Osteoblast (primary cell): ENCODE measurements at regions not wholly inside any gene's neighbourhood (a gene's known extent, or its start where the extent isn't known, plus 50 kb on each side); places are given as distances from the start of the nearest gene placed in this dataset.

ENCODE experiments used
- DNase-seq: peaks from one replicate; pipeline ENCODE4 v3.0.0; 2011; ENCODE audit warnings: low spot score, mixed read lengths; ENCODE audit not compliant: insufficient read length; ENCODE audit errors: missing footprints
- H2AFZ ChIP-seq: 2 replicates; pipeline ENCODE4 v1.6.0; 2011; ENCODE audit warnings: mild to moderate bottlenecking, low read length
- H3K27ac ChIP-seq: 2 replicates; pipeline ENCODE4 v1.5.1; 2011; ENCODE audit warnings: mild to moderate bottlenecking, low read depth, low read length, moderate library complexity
- H3K27me3 ChIP-seq: 2 replicates; pipeline ENCODE4 v1.6.0; 2012; ENCODE audit warnings: mild to moderate bottlenecking, control low read depth, inconsistent platforms, low read length, moderate library complexity; ENCODE audit not compliant: insufficient read depth
- H3K36me3 ChIP-seq: 2 replicates; pipeline ENCODE4 v1.5.1; 2011; ENCODE audit warnings: mild to moderate bottlenecking, low read length, control low read depth, moderate library complexity; ENCODE audit not compliant: insufficient read depth
- H3K4me1 ChIP-seq: 2 replicates; pipeline ENCODE4 v1.5.1; 2011; ENCODE audit warnings: mild to moderate bottlenecking, low read length, control low read depth, moderate library complexity; ENCODE audit not compliant: insufficient read depth
- H3K4me2 ChIP-seq: 2 replicates; pipeline ENCODE4 v1.6.0; 2011; ENCODE audit warnings: mild to moderate bottlenecking, low read length; ENCODE audit not compliant: insufficient read depth
- H3K4me3 ChIP-seq: fragments of 200-600 bp; sonication (generic); 3 replicates; pipeline ENCODE4 v1.5.1; 2012; ENCODE audit warnings: mild to moderate bottlenecking, low read length, inconsistent platforms; ENCODE audit not compliant: insufficient read depth
- H3K79me2 ChIP-seq: 2 replicates; pipeline ENCODE4 v1.6.0; 2012; ENCODE audit warnings: mild to moderate bottlenecking, low read length, control low read depth, inconsistent platforms; ENCODE audit not compliant: insufficient read depth
- H3K9me3 ChIP-seq: 2 replicates; pipeline ENCODE4 v1.5.1; 2011; ENCODE audit warnings: low read depth, low read length, control low read depth
- H4K20me1 ChIP-seq: 2 replicates; pipeline ENCODE4 v1.6.0; 2012; ENCODE audit warnings: mild to moderate bottlenecking, low read length, control low read depth; ENCODE audit not compliant: insufficient read depth
- TF ChIP-seq, protein P1 (sequence below): IDR thresholded peaks from 2 replicates; pipeline ENCODE4 v1.5.1; 2011; ENCODE audit warnings: mild to moderate bottlenecking, low read depth, low read length, moderate library complexity; ENCODE audit errors: extremely low read depth

DNA sequence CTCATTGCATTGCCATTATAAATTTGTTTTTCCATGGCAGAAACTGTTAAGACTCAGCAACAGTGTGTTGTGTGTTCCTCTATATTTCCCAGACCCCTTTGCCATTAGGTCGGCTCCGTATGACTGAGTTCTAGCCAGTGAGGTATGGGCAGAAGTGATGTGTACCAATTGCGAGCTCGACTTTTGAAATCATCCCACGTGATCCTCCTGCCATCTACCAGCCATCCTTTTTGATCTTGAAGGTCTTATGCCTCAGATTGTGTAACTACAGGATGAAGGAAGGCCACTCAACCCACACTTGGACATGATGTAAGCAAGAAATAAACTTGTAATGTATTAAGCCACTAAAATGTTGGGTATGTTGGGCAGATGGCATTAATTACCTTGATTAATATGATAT, 562.3 kb downstream of the PDCD6IP start:
- Histone ChIP-seq H4K20me1 (no peaks in the 10 kb centered on the region), H3K79me2 (no peaks in the 10 kb centered on the region), H3K36me3 (no peaks in the 10 kb centered on the region), H3K27me3 (no peaks in the 10 kb centered on the region), H3K9me3 (no peaks in the 10 kb centered on the region), H3K27ac (no peak overlapping the region), H2AFZ (no peak overlapping the region), H3K4me3 (no peak overlapping the region), H3K4me2 (no peak overlapping the region), H3K4me1 (no peaks in the 10 kb centered on the region)
- DNase-seq, result no peak
- TF ChIP-seq, protein P1, sequence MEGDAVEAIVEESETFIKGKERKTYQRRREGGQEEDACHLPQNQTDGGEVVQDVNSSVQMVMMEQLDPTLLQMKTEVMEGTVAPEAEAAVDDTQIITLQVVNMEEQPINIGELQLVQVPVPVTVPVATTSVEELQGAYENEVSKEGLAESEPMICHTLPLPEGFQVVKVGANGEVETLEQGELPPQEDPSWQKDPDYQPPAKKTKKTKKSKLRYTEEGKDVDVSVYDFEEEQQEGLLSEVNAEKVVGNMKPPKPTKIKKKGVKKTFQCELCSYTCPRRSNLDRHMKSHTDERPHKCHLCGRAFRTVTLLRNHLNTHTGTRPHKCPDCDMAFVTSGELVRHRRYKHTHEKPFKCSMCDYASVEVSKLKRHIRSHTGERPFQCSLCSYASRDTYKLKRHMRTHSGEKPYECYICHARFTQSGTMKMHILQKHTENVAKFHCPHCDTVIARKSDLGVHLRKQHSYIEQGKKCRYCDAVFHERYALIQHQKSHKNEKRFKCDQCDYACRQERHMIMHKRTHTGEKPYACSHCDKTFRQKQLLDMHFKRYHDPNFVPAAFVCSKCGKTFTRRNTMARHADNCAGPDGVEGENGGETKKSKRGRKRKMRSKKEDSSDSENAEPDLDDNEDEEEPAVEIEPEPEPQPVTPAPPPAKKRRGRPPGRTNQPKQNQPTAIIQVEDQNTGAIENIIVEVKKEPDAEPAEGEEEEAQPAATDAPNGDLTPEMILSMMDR, result no peak

GRCh38 chr3:34361921-34362320, 563.5 kb downstream of the PDCD6IP start:
- Histone ChIP-seq H3K79me2 (no peaks in the 10 kb centered on the region), H3K4me1 (no peaks in the 10 kb centered on the region), H3K4me2 (no peak overlapping the region), H3K27me3 (no peaks in the 10 kb centered on the region), H3K9me3 (no peaks in the 10 kb centered on the region), H3K27ac (no peak overlapping the region), H2AFZ (no peak overlapping the region), H4K20me1 (no peaks in the 10 kb centered on the region), H3K36me3 (no peaks in the 10 kb centered on the region), H3K4me3 (no peak overlapping the region)
- TF ChIP-seq, protein P1, result no peak
- DNase-seq, result no peak

- no peak overlapping the region for H3K4me2 ChIP-seq
- H3K27me3 ChIP-seq, result no peaks in the 10 kb centered on the region
- no peaks in the 10 kb centered on the region for H3K9me3 ChIP-seq
- no peaks in the 10 kb centered on the region for H4K20me1 ChIP-seq
- H2AFZ ChIP-seq, result no peak overlapping the region
- TF ChIP-seq, protein P1, result no peak
- no peak overlapping the region for H3K27ac ChIP-seq
- no peaks in the 10 kb centered on the region for H3K36me3 ChIP-seq
- DNase-seq, result no peak
- no peaks in the 10 kb centered on the region for H3K4me1 ChIP-seq
- H3K79me2 ChIP-seq, result no peaks in the 10 kb centered on the region
- no peak overlapping the region for H3K4me3 ChIP-seq
These were observed 564.5 kb downstream of the PDCD6IP start for GRCh38 chr3:34362910-34363309.

DNA sequence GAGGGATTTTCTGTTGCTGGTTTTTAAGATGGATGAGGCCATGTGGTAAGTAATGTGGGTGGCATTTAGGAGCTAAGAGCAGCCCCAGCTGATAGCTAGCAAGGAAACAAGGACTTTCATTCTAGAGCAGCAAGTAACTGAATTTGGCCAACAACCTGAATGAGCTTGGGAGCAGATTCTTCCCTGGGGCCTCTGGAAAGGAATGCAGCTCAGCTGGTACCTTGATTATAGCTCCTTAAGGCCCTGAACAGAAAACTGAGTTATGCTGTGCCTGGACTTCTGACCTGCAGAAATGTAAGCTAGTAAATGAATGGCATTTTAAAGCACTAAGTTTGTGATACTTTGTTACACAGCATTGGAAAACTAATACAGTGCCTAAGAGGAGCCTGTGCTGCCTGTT, 565.5 kb downstream of the PDCD6IP start:
- Histone ChIP-seq H3K4me3 (no peak overlapping the region), H2AFZ (no peak overlapping the region), H3K4me1 (no peaks in the 10 kb centered on the region), H4K20me1 (no peaks in the 10 kb centered on the region), H3K4me2 (no peak overlapping the region), H3K27ac (no peak overlapping the region), H3K9me3 (no peaks in the 10 kb centered on the region), H3K27me3 (no peaks in the 10 kb centered on the region), H3K36me3 (no peaks in the 10 kb centered on the region), H3K79me2 (no peaks in the 10 kb centered on the region)
- TF ChIP-seq, protein P1, result no peak
- no peak for DNase-seq
